Stomach (tissue), 4 donors: ENCODE measurements at regions not wholly inside any gene's neighbourhood (a gene's known extent, or its start where the extent isn't known, plus 50 kb on each side); places are given as distances from the start of the nearest gene placed in this dataset.

Source experiments
- CTCF ChIP-seq, 7 experiments: fragments of 450-650 bp in 4 of 7; fragments of 200-600 bp in 3 of 7; sonication (generic) in 3 of 7; IDR thresholded peaks; one replicate each; pipeline ENCODE4 v1.5.1; 2016 to 2019; ENCODE audit warnings: antibody characterized with exemption in 7 of 7, control low read depth in 2 of 7, mild to moderate bottlenecking in 1 of 7
- EP300 ChIP-seq: sonication (generic); formaldehyde crosslinking; IDR thresholded peaks from one replicate; pipeline ENCODE4 v1.6.1; 2017; ENCODE audit warnings: antibody characterized with exemption
- POLR2A ChIP-seq, 4 donors: fragments of 450-650 bp; IDR thresholded peaks; one replicate each; pipeline ENCODE4 v1.6.1; 2016; ENCODE audit warnings: antibody characterized with exemption in 4 of 4, control low read depth in 2 of 4, mild to moderate bottlenecking in 1 of 4, moderate library complexity in 1 of 4
- POLR2AphosphoS5 ChIP-seq, 3 donors: sonication (generic); formaldehyde crosslinking; IDR thresholded peaks; one replicate each; pipeline ENCODE4 v1.6.1; 2016; ENCODE audit warnings: antibody characterized with exemption in 3 of 3

DNA sequence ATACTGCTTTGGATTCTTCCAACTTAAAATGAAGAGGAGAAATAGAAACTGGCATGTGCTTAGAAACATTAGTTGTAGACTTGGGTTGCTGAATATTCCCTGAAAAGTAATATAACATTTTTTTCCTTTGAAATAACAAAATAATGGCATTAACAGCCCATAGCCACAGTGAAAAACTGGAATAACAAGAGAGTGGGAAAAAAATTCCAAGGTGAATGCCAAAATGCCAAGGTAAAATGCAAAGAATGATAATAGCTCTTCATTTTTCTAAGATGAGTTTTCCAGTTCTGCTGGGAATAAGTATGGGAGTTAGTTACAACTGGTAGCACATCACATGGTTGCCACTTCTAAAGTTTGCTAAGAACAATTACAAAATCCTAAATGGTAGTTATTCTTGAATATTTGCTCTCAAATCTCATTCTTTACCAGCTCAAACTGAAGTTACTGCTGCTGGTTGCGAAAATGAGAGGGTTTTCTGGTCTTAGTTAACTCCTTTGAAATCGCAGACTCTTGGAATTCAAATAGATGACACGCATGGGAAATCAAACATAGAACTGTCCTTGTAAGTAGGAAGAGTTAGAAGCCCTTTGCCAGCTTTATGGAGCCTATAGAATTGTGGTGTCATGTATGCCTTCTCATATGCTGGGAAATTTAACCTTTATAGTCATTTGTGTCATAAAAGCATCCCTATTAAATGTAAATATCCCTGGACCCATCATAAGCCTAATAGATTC is 165.0 kb upstream of the DCN start:
- TF ChIP-seq CTCF (IDR thresholded peaks at IDR 0.05) (no peak), POLR2A (IDR thresholded peaks at IDR 0.05) (no peak), EP300 (no peak), POLR2AphosphoS5 (IDR thresholded peaks at IDR 0.05) (no peak)
